ENCODE measurements at regions not wholly inside any gene's neighbourhood (a gene's known extent, or its start where the extent isn't known, plus 50 kb on each side); places are given as distances from the start of the nearest gene placed in this dataset.

DNA sequence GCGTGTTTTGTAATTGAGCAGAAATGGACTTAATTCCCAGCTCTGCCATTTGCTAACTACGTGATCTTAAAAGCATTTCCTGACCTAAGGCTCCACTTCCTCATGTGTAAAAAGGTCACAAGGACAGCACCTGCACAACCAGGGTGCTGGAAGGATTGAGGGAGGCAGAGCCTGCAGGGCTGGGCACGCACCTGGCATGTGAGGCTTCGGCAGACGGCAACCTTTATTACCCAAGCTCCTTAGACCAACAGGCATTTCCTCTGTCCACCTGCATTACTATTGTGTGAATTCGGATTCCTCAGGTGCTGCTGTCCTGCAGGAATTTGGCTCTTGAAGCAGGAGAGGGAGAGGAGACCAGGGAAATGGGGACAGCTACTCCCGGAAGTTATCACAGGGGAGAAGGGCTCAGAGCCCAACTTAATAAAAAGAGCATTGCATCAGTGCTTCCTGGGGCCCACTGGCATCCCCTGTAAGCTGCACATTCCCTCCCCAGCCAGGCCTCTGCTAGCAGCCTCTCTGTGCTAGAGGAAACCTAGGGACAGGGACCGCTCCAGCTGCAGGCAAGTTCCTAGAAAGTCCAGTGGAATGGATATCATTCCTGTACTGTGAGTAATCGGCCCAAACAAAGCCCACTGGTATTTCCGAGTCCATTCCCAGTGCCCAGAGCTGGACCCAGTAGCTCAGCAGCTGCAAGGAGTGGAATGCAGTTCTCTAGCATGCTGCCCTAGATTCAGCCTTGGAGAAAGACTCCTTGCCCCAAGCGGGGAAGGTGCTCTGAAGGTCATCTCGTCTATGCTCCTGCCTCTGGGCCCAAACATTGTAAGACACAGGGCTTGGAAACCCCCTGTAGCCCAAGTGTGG is 157.1 kb upstream of the CCND2 start:
- FAIRE-seq (no peak), DNase-seq (ENCODE audit: low spot score) (peak; percentile 19), ATAC-seq (peak; percentile 65)
- Histone ChIP-seq H3K4me2 (ENCODE audit: low read depth, low read length) (no peak overlapping the region), H3K4me1 (ENCODE audit: insufficient read depth, low read length) (no peaks in the 10 kb centered on the region), H2AFZ (ENCODE audit: low read length) (no peak overlapping the region), H3K36me3 (replicated peaks in 1 of 2; ENCODE audit: control insufficient read depth in 1 of 2, insufficient read depth in 2 of 2, low read length in 2 of 2) (no peaks in the 10 kb centered on the region), H3K79me2 (ENCODE audit: insufficient read depth, low read length) (no peaks in the 10 kb centered on the region), H4K20me1 (ENCODE audit: insufficient read depth, low read length) (no peaks in the 10 kb centered on the region), H3K27me3 (ENCODE audit: control insufficient read depth in 1 of 2, insufficient read depth in 2 of 2, low read length in 2 of 2) (peaks cover 1 to 4% of the 10 kb centered on the region in 2 experiments; a peak in 2 of 5 replicates), H3K27ac (ENCODE audit: extremely low read length, insufficient read depth, low read length) (no peak overlapping the region), H3K9me3 (ENCODE audit: low read length) (no peaks in the 10 kb centered on the region), H3K9ac (ENCODE audit: insufficient read depth, low read depth, low read length) (no peak overlapping the region), H3K4me3 (replicated peaks in 1 of 3; ENCODE audit: insufficient read depth in 1 of 3, low read depth in 2 of 3, low read length in 3 of 3) (no peak overlapping the region)
- BruUV-seq (replicated peaks) = no TSS peak
- ChIA-PET CTCF (ENCODE audit: low intra/inter-chr PET ratio, low total read pairs) (no interaction called here), POLR2A (no interaction called here)
- in situ Hi-C loops (cut with HindIII; ENCODE audit: extremely low pct_ligation_motif_present, low pct_unique_long_range_greater_than_20kb) = no loop called here
- intact Hi-C loops (cut with micrococcal nuclease; ENCODE audit: unreplicated experiment) = no loop called here
- 34% methylated on average over 11 of the region's 12 CpGs for WGBS (ENCODE audit: low lambda C conversion rate)
- TF ChIP-seq SMAD3 (CRISPR knock-in tag; IDR thresholded peaks at IDR 0.05) = no peak
- TF ChIP-seq ZNF282 (IDR thresholded peaks at IDR 0.05; ENCODE audit: partially characterized antibody) = no peak
- TF ChIP-seq CEBPG (CRISPR knock-in tag; IDR thresholded peaks at IDR 0.05) = no peak
- TF ChIP-seq, protein P1, sequence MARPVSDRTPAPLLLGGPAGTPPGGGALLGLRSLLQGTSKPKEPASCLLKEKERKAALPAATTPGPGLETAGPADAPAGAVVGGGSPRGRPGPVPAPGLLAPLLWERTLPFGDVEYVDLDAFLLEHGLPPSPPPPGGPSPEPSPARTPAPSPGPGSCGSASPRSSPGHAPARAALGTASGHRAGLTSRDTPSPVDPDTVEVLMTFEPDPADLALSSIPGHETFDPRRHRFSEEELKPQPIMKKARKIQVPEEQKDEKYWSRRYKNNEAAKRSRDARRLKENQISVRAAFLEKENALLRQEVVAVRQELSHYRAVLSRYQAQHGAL (CRISPR knock-in tag; IDR thresholded peaks at IDR 0.05; ENCODE audit: not compliant biosample characterization) = no peak
- TF ChIP-seq, protein P2, sequence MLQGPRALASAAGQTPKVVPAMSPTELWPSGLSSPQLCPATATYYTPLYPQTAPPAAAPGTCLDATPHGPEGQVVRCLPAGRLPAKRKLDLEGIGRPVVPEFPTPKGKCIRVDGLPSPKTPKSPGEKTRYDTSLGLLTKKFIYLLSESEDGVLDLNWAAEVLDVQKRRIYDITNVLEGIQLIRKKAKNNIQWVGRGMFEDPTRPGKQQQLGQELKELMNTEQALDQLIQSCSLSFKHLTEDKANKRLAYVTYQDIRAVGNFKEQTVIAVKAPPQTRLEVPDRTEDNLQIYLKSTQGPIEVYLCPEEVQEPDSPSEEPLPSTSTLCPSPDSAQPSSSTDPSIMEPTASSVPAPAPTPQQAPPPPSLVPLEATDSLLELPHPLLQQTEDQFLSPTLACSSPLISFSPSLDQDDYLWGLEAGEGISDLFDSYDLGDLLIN (CRISPR knock-in tag; IDR thresholded peaks at IDR 0.05; ENCODE audit: borderline replicate concordance) = no peak
- TF ChIP-seq, protein P3, sequence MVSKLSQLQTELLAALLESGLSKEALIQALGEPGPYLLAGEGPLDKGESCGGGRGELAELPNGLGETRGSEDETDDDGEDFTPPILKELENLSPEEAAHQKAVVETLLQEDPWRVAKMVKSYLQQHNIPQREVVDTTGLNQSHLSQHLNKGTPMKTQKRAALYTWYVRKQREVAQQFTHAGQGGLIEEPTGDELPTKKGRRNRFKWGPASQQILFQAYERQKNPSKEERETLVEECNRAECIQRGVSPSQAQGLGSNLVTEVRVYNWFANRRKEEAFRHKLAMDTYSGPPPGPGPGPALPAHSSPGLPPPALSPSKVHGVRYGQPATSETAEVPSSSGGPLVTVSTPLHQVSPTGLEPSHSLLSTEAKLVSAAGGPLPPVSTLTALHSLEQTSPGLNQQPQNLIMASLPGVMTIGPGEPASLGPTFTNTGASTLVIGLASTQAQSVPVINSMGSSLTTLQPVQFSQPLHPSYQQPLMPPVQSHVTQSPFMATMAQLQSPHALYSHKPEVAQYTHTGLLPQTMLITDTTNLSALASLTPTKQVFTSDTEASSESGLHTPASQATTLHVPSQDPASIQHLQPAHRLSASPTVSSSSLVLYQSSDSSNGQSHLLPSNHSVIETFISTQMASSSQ (IDR thresholded peaks at IDR 0.05; ENCODE audit: low read depth) = no peak
- TF ChIP-seq, protein P3 (CRISPR knock-in tag; IDR thresholded peaks at IDR 0.05; ENCODE audit: borderline replicate concordance) = no peak
- TF ChIP-seq ZFAT (CRISPR knock-in tag; conservative IDR thresholded peaks at IDR 0.05) = no peak
- no peak for TF ChIP-seq ZKSCAN1 (IDR thresholded peaks at IDR 0.05; ENCODE audit: low read length)
- no peak for TF ChIP-seq NFKB2 (CRISPR knock-in tag; IDR thresholded peaks at IDR 0.05; ENCODE audit: borderline replicate concordance)
- no peak for TF ChIP-seq ZNF572 (CRISPR knock-in tag; IDR thresholded peaks at IDR 0.05)
- TF ChIP-seq HNRNPLL (IDR thresholded peaks at IDR 0.05; ENCODE audit: low read depth, low read length, poor library complexity, severe bottlenecking) = no peak
- TF ChIP-seq ZNF605 (CRISPR knock-in tag; IDR thresholded peaks at IDR 0.05) = no peak
- no peak for TF ChIP-seq SOX13 (IDR thresholded peaks at IDR 0.05)
- no peak for TF ChIP-seq SOX13 (CRISPR knock-in tag; conservative IDR thresholded peaks at IDR 0.05 in 1 of 2, IDR thresholded peaks at IDR 0.05 in 1 of 2)
- TF ChIP-seq, protein P4, sequence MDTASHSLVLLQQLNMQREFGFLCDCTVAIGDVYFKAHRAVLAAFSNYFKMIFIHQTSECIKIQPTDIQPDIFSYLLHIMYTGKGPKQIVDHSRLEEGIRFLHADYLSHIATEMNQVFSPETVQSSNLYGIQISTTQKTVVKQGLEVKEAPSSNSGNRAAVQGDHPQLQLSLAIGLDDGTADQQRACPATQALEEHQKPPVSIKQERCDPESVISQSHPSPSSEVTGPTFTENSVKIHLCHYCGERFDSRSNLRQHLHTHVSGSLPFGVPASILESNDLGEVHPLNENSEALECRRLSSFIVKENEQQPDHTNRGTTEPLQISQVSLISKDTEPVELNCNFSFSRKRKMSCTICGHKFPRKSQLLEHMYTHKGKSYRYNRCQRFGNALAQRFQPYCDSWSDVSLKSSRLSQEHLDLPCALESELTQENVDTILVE (CRISPR knock-in tag; IDR thresholded peaks at IDR 0.05) = no peak
- TF ChIP-seq PHF8 (CRISPR knock-in tag; IDR thresholded peaks at IDR 0.05) = no peak
- TF ChIP-seq CHD2 (IDR thresholded peaks at IDR 0.05; ENCODE audit: low read depth, low read length) = no peak
- TF ChIP-seq AHR (CRISPR knock-in tag; IDR thresholded peaks at IDR 0.05) = no peak
